Ishikawa (cell line): ENCODE measurements at regions not wholly inside any gene's neighbourhood (a gene's known extent, or its start where the extent isn't known, plus 50 kb on each side); places are given as distances from the start of the nearest gene placed in this dataset.

Experiments used
- CEBPB ChIP-seq: IDR thresholded peaks from 2 replicates; pipeline ENCODE4 v1.6.1; 2012
- CREB1 ChIP-seq: IDR thresholded peaks from 2 replicates; pipeline ENCODE4 v1.6.1; 2012; ENCODE audit warnings: low read depth
- EGR1 ChIP-seq: IDR thresholded peaks from 2 replicates; pipeline ENCODE4 v1.6.1; 2012
- EP300 ChIP-seq: IDR thresholded peaks from 2 replicates; pipeline ENCODE4 v1.6.1; 2012; ENCODE audit warnings: borderline replicate concordance
- FOXM1 ChIP-seq: IDR thresholded peaks from 2 replicates; pipeline ENCODE4 v1.6.1; 2012; ENCODE audit warnings: low read depth, borderline replicate concordance
- MAX ChIP-seq: IDR thresholded peaks from 2 replicates; pipeline ENCODE4 v1.6.1; 2012
- NFIC ChIP-seq: IDR thresholded peaks from 2 replicates; pipeline ENCODE4 v1.6.1; 2012
- RAD21 ChIP-seq: IDR thresholded peaks from 2 replicates; pipeline ENCODE4 v1.6.1; 2012; ENCODE audit warnings: low read depth
- REST ChIP-seq: IDR thresholded peaks from 2 replicates; pipeline ENCODE4 v1.6.1; 2012; ENCODE audit warnings: low read depth, mild to moderate bottlenecking
- TAF1 ChIP-seq: IDR thresholded peaks from 2 replicates; pipeline ENCODE4 v1.6.1; 2012; ENCODE audit warnings: low read depth, mild to moderate bottlenecking
- TCF12 ChIP-seq: IDR thresholded peaks from 2 replicates; pipeline ENCODE4 v1.6.1; 2012; ENCODE audit warnings: low read depth
- TEAD4 ChIP-seq: IDR thresholded peaks from 2 replicates; pipeline ENCODE4 v1.6.1; 2012
- USF1 ChIP-seq: IDR thresholded peaks from 2 replicates; pipeline ENCODE4 v1.6.1; 2012
- YY1 ChIP-seq: IDR thresholded peaks from 2 replicates; pipeline ENCODE4 v1.6.1; 2012; ENCODE audit warnings: low read depth
- ZBTB7A ChIP-seq: IDR thresholded peaks from 2 replicates; pipeline ENCODE4 v1.6.1; 2012; ENCODE audit warnings: low read depth

- TF ChIP-seq CEBPB (no peak), EP300 (no peak), TEAD4 (no peak), EGR1 (no peak), FOXM1 (no peak), MAX (no peak), CREB1 (no peak), RAD21 (no peak), NFIC (no peak), REST (no peak), ZBTB7A (no peak), TAF1 (no peak)
Observed at GRCh38 chr3:96027718-96028117, 786.7 kb upstream of the EPHA6 start.

- no peak for TF ChIP-seq NFIC
- TF ChIP-seq TAF1 = no peak
- no peak for TF ChIP-seq EP300
- TF ChIP-seq REST = no peak
- TF ChIP-seq USF1 = no peak
- no peak for TF ChIP-seq MAX
- TF ChIP-seq RAD21 = no peak
Observed at GRCh38 chr3:96039632-96040031, 774.8 kb upstream of the EPHA6 start.

GRCh38 chr3:96059301-96059700 lies 755.1 kb upstream of the EPHA6 start:
- TF ChIP-seq REST (no peak), NFIC (peak; percentile 76), TCF12 (peak; percentile 61), EP300 (peak; percentile 53; the same call in 1 of the 2 replicates), FOXM1 (peak; percentile 26; the same call in 1 of the 2 replicates), YY1 (no peak)

GRCh38 chr3:96069065-96069464 lies 745.3 kb upstream of the EPHA6 start:
- TF ChIP-seq CEBPB = no peak
- TF ChIP-seq RAD21 = no peak
- TF ChIP-seq ZBTB7A = no peak
- no peak for TF ChIP-seq MAX
- TF ChIP-seq REST = no peak
- TF ChIP-seq TAF1 = no peak
- no peak for TF ChIP-seq NFIC
- no peak for TF ChIP-seq TCF12
- no peak for TF ChIP-seq EGR1
- TF ChIP-seq FOXM1 = no peak
- TF ChIP-seq YY1 = no peak
